ENCODE measurements at regions not wholly inside any gene's neighbourhood (a gene's known extent, or its start where the extent isn't known, plus 50 kb on each side); places are given as distances from the start of the nearest gene placed in this dataset.

DNA sequence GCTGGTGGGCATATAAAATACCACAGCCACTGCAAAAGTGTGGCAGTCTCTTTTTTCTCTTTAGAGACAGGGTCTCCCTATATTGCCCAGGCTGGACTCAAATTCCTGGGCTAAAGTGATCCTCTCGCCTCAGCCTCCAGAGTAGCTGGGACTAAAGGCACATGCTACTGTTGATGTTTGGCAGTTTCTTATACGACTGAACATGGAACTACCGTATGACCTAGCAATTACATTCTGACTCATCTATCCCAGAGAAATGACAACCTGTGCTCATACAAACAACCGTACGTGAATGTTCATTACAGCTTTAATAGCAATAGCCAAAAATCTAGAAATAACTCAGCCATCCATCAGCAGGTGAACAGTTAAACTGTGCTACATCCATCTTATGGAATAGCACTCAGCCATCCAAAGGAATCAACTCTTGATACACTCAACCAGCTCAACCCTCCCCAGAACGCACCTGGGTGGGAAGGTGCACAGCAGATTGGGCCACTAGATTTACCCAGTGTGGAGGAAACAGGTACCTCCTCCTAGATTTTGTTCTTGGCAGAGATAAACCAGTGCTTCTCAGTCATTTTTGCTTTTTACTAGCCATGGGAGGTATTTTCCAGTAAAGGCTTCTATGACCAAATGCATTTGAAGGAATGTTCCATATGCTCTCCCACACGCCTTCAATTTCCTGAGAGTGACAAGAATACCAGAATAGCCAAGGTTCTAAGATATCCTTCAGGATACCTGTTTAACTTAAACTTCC lies 130.5 kb downstream of the MED15 start:
- DNase-seq (ENCODE audit: low spot score), result no peak

DNA sequence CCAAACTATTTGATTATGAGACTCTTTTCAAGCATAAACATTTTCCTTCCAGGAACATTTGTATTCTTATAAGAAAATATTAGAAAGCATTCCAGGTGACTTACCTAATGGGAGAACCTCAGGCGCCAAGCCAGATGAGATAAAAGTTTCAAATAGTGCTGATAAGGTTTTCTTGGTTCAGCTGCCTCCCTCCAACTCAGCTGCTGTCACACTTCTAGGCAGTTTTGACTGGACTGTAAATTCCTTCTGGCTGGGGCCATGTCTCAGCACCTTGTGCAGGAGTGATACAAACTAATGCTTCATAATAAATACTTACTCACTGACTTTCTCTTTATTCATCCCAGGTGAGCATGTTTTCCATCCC lies 131.1 kb downstream of the MED15 start:
- DNase-seq (ENCODE audit: low spot score), result no peak

DNA sequence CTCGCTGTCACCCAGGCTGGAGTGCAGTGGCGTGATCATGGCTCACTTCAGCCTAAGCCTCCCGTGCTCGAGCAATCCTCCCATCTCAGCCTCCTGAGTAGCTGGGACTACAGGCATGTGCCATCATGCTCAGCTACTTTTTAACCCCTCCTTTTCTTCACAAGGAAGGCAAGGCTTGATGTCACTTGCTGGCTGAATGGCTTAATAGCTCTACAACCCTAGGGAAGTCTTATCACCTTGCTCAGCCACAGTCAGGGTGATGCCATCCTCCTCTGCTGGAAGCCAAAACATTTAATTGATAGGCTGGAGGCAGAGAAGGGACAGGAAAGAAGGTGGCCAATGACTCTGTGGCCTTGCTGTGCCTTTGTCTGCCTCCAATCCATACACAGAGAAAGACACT lies 131.9 kb downstream of the MED15 start:
- no peak for DNase-seq (ENCODE audit: low spot score)

DNA sequence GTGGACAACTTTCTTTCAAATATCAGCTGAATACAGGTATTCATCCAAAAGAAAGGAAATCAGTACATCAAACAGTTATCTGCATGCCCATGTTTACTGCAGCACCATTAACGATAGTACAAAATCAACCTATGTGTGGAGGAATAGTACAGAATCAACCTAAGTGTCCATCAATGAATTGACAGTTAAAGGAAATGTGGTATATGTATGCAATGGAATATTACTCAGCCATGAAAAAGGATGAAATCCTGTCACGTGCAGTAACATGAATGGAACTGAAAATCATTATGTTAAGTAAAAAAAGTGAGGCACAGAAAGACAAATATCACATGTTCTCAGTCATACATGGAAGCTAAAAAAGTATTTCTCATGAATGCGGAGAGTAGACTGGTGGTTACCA lies 132.3 kb downstream of the MED15 start:
- DNase-seq (ENCODE audit: low spot score), result no peak

DNA sequence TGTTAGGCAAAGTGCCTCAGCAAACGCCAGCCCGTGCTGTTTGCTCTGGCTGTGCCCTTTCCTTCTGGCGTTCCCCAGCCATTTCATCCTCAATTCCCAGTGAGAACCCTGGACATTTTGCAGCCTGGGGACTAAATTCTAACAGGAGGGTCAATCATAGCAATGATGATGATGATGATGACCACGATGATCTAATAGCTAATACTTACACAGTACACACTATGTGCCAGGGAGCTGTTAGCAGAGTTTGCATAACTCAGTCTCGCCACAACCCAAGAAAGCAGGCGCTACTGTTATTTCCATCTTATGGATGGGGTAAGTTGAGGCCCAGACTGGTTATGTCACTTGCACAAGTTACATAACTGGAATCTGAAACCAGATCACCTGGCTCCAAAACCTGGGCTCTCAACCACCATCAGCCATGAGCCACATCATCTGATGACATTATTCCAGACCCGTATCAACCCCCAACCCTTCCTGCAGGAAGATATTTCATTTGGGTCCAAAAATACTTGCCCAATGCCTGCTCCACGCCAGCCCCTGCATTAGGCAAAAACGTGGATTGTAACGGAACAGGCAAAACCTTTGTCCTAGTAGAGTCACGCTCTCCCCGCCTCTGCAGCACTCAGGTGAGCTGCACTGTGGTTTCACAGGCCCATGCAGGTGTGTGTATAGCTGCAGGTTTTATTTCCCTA lies 132.6 kb upstream of the SERPIND1 start:
- peak; percentile 16 for DNase-seq (ENCODE audit: low spot score)

DNA sequence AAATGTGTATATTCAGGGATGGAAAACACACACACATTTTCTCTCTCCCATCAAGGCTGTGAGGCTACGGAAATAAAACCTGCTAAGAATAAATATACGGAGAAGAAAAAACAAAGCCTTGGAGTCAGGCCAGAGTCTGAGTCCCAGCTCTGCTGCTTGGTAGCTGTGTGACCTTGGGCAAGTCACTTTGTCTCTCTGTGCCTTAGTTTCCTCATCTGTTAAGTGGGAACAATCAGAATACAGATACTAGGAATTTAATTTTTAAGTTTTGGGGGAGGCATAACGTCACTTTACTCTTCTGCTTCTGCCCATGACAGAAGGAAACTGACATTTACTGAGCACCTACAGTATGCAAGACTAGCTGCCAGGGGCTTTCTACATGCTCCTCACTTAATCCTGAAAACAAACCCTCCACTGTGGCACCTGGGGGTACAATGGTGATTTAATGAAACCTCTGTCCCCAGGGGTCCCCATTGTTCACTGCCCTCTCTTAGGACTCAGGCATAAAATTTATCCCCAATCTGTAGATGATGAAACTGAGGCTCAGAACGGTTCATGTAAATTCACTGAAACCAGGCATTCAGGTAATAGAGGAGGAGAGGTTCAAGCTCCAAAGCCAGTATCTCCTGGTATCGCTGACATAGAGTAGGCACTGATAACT lies 131.9 kb upstream of the SERPIND1 start:
- DNase-seq (ENCODE audit: low spot score), result peak; percentile 13

DNA sequence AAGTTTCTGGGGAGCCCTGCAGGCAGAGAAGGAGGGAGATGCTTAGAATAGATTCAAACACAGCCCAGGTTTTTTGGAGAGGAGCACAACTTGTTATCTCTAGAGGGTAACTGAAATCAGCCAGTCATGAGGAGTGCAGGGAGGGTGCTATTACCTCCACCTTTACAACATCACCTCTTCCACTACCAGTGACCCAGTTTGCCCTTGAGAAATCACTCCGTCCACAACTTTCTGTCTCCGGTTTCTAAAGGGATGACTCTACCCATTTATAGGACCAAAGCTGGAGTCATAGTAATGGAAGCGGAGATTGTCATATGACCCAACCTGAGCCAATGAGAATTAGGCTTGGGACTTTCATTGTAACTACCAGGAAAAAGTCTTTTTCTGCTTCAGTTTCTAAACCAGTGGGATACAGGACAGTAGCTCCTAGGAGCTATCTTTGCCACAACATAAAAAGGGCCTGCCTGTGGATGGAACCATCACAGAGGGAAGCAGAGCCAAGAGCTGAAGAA lies 131.2 kb upstream of the SERPIND1 start:
- no peak for DNase-seq (ENCODE audit: low spot score)

DNA sequence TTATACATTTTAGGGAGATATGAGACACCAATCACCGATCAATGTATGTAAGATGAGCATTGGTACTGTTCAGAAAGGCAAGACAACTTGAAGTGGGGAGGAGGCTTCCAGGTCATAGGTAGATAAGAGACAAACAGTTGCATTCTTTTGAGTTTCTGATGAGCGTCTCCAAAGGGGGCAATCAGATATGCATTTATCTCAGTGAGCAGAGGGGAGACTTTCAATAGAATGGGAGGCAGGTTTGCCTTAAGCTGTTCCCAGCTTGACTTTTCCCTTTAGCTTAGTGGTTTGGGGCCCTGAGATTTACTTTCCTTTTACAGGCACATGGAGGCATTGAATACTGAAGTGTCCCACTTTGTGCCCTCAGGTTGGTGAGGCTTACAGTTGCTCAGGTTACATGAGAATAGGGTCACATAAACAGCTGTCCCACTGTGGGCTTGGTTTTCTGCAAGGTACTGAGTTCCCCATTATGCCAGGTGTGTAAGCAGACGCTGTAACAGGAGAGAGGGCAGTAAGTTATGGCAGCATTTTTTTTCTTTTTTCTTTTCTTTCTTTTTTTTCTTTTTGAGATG lies 129.8 kb upstream of the SERPIND1 start:
- DNase-seq (ENCODE audit: low spot score), result peak; percentile 29

DNA sequence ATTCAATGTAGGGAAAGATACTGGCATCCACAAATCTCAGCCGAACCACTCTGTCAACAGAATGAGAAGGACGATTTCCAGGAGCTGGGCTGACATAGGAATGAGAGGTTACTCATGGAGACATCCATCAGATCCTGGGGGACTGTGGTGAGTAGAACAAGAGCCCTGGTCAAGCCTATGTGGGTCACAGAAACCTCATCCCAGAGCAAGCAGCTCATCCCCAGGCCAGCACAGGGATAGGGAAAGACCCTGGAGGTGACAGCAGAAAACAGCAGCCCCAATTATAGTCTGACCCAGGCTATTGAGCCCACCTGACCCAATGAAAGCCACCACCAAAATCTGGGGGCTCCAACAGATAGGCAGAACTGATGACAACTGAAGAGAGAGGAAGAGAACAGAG lies 128.0 kb upstream of the SERPIND1 start:
- DNase-seq (ENCODE audit: low spot score), result no peak

DNA sequence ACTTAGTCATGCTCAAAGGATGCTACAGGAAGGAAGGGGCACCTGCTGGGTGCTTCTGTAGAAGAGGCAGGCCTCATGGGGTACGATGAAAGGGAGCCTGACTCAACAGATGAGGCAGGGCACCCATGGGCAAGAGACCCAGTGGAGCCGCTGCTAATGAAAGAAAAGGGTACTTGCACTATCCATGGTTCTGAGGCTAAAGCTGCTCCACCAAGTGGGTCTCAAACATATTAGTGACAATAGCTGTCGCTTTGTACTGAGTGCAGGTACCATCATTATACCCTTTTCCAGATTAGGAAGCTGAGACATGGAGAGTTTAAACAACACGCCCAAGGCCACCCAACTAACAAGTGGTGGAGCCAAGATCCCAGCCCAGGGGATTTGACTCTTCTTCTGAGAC lies 127.5 kb upstream of the SERPIND1 start:
- no peak for DNase-seq (ENCODE audit: low spot score)

DNA sequence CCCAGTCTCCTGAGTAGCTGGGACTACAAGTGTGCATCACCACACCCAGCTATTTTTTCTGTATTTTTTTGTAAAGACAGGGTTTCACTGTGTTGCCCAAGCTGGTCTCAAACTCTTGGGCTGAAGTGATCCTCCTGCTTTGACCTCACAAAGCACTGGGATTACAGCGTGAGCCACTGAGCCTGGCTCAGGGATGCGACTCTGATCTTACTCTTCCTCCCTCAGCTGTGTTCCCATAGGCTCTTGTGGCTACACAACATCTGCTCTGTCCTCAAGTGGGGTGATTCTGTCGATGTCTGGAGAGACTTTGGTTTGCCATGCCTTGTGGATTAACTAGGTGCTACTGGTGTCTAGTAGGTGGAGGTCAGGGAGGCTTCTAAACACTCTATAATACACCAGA lies 127.0 kb upstream of the SERPIND1 start:
- no peak for DNase-seq (ENCODE audit: low spot score)

DNA sequence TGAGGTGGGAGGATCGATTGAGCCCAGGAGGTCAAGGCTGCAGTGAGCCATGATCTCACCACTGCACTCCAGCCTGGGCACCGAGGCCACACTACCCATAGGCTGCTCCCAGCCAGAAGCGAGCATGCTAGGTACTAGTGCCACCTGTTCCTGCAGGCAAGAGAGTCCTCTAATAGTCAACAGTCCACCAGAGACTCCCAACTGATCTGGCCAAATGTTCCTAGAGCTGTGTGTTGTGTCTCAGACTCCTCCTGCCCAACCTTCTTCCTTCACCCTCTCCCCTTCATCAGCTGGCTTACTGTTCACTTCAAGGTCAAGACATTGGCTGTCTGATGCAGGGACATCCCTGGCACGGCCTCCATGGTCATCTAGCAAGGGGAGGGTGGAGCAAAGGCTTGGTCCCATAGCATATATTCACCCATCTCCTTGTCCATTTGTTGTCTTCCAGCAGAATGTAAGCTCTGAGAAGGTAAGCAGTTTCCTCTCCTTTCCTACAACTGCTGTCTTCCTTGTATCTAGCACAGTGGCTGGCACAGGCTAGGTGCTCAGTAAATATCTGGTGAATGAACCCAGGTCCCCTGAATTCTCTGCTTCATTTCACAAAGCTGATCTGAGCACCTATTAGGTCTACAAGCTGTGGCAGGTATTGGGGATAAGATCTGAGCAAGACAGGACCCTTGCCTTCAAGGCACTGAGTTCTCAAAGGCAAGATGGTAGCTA lies 126.2 kb upstream of the SERPIND1 start:
- peak; percentile 22 for DNase-seq (ENCODE audit: low spot score)

DNA sequence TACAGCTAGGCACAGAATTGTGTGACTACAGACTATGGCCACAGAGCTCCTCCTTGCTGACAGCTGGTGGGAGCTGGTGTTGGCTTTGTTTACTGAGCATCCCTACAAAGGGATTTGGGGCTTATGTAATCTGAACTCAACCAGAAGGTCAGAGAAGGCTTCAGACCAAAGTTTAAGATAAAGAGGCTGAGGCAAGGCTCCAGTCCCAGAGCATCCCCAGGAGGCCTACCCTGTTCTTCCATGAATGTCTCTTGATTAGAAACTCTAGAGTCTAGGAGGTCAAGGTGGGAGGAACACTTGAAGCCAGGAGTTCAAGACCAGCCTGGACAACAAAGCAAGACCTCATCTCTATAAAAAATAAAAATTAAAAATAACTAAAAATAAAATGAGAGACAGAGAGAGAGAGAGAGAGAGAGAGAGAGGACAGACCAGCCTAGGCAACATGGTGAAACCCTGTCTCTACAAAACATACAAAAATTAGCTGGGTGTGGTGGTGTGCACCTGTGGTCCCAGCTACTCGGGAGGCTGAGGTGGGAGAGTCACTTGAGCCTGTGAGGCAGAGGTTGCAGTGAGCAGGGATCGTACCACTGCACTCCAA lies 125.5 kb upstream of the SERPIND1 start:
- no peak for DNase-seq (ENCODE audit: low spot score)

DNA sequence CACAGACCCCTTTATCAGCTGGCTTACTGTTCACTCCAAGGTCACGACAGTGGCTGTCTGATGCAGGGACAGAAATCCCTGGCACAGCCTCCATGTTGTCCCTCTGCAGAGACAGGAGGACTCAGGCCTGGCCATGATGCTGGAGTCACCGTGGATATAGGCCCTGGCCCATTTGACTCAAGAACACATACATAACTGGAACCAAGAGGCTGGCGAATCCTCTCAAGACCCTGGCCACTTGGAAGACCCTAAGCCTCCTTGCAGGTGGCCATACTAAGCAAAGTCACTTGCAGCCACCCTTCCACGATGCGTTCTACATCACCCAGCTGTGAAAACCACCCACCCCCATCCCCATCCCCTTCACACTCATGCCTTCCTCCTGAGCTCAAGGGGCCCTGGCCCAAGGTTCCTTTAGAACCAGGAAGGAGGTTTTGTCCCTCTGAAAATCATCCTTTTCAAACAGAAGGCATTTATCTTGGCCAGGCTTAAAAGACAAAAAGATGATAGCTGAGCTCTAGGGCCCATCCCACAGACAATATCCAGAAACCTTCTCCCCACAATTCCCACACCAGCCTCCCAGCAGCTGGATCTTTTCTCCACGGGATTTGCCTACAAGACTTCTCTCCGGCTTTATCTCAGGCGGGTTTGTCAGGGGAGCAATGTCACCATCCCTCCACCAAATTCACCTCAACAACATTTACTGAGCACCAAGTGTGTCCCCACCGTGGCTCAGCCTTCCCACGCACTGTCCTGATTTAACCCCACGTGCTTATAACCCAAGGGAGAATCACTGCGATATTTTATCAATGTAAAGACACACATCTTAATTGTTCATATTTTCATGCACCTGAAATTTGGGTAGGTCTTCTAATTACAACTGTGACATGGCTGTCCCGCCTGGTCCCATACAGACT lies 123.4 kb upstream of the SERPIND1 start:
- DNase-seq (ENCODE audit: low spot score), result no peak

DNA sequence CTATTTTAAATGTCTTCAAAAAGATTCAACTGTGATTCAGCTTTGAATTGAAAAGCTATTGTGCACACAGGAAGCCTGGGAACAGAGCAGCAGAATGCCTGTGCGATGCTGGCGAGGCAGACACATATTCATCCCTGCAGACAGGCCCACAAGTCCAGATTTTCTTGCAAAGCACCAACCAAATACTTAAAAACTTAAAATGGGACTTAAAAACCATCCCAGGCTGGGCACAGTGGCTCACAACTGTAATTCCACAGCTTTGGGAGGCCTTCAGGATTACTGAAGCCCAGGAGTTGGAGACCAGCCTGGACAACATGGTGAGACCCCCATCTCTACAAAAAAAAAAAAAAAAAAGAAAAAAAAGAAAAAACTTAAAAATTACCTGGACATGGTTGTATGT lies 122.6 kb upstream of the SERPIND1 start:
- DNase-seq (ENCODE audit: low spot score), result no peak

DNA sequence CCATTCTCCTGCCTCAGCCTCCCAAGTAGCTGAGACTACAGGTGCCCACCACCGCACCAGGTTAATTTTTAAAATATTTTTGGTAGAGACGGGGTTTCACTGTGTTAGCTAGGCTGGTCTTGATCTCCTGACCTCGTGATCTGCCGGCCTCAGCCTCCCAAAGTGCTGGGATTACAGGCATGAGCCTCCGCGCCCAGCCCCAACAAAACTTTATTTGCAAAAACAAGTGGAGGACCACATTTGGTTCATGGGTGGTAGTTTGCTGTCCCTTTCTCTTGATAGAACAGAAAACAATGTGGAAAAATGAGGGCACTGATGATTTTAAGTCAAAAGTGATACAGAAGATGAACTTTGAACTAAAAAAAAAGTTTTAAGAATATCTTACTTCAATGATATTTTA lies 121.8 kb upstream of the SERPIND1 start:
- DNase-seq (ENCODE audit: low spot score), result no peak

DNA sequence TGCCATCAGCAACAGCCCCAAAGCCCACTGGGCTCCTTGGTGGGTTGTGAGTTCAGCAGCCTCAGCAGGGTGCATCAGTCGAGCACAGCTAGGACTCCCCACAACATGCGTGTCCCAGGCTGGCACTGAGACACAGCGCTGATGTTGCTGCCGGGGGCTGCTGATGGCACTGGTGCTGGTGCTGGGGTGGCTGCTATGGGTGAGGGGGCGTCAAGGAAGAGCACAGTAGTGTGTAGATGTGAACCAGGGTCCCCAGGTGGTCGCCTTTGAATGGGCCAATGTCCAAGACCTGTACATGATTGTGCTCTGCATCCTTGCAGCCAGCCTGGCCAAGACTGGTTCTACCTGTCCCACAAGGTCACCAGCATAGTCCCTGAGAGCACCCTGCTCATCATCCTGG lies 121.3 kb upstream of the SERPIND1 start:
- DNase-seq (ENCODE audit: low spot score), result no peak

DNA sequence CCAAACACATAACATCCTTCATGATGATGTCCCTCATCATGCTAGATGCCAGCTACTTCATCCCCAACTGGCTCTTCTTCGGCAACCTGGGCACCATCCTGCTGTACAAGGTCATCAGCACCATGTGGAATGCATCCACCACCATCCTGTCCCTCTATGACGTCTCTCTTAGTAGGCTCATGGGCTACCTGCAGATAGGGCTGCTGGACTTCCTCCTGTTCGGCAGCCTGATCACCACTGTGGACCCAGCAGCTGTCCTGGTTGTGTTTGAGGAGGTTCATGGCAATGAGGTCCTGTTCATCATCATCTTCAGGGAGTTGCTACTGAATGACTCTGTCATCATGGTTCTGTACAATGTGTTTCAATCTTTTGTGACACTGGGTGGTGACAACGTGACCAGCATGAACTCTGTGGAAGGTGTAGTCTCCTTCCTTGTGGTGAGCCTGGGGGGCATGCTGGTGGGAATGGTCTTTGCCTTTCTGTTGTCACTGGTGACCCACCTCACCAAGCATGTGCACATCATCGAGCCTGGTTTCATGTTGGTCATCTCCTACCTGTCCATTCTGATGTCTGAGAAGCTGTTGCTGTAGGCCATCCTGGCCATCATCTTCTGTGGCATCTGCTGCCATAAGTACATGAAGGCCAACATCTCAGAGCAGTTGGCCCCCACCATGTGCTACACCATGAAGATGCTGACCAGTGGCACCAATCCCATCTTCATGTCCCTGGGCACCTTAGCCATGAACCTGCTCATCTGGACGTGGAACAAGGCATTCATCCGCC lies 120.7 kb upstream of the SERPIND1 start:
- no peak for DNase-seq (ENCODE audit: low spot score)

DNA sequence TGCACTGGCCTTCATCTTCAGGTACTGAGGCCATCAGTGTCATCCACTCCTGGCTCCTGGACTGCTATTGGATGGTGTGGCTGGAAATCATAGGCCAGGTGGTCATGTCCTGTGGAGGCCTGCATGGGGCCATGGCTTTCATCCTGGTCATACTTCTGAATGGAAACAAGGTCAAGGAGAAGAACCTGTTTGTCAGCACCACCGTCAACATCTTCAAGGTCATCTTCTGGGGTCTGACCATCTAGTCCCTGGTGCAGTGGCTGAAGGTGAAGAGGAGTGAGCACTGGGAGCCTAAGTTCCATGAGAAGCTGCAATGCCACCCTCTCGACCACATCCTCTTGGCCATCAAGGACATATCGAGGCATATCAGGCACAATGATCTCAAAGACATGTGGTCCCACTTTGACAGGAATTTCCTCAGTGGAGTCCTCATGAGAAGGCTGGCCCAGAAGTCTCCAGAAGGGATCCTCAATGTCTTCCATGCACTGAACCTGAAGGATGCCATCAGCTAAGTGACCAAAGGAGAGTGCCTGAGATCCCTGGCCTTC lies 120.0 kb upstream of the SERPIND1 start:
- no peak for DNase-seq (ENCODE audit: low spot score)

Data from ecto neural progenitor cell (in vitro differentiated cells).